CD14-positive monocyte (primary cell): ENCODE measurements at regions not wholly inside any gene's neighbourhood (a gene's known extent, or its start where the extent isn't known, plus 50 kb on each side); places are given as distances from the start of the nearest gene placed in this dataset.

Source experiments
- DNase-seq, 3 donors: peaks; one replicate each; pipeline ENCODE4 v3.0.0-alpha.2; 2011 to 2022
- H2AFZ ChIP-seq: 2 replicates; pipeline ENCODE4 v1.6.0; 2012; ENCODE audit warnings: mild to moderate bottlenecking, low read depth, low read length, inconsistent platforms; ENCODE audit not compliant: insufficient read depth, poor library complexity, severe bottlenecking
- H3K27ac ChIP-seq, 2 donors: 1 replicate in 1 of 2; 2 replicates in 1 of 2; pipeline ENCODE4 v1.5.1; 2012 to 2013; ENCODE audit warnings: low read length in 2 of 2, control low read depth in 1 of 2, inconsistent platforms in 1 of 2, low read depth in 1 of 2, mild to moderate bottlenecking in 1 of 2
- H3K27me3 ChIP-seq, 2 donors: one replicate each; pipeline versions ENCODE4 v1.6.0 to v1.6.1; 2011 to 2013; ENCODE audit warnings: low read length in 2 of 2; ENCODE audit not compliant: control insufficient read depth in 2 of 2, insufficient read depth in 2 of 2
- H3K36me3 ChIP-seq, 2 donors: replicated peaks in 1 of 2; 1 replicate in 1 of 2; 2 replicates in 1 of 2; pipeline versions ENCODE4 v1.5.1 to v1.6.1; 2012 to 2013; ENCODE audit warnings: low read length in 2 of 2, control low read depth in 1 of 2, inconsistent platforms in 1 of 2, mild to moderate bottlenecking in 1 of 2; ENCODE audit not compliant: insufficient read depth in 2 of 2, control insufficient read depth in 1 of 2
- H3K4me1 ChIP-seq, 2 donors: 1 replicate in 1 of 2; 2 replicates in 1 of 2; pipeline versions ENCODE4 v1.5.1 to v1.6.1; 2012 to 2013; ENCODE audit warnings: low read length in 2 of 2, control low read depth in 1 of 2, inconsistent platforms in 1 of 2, mild to moderate bottlenecking in 1 of 2, moderate library complexity in 1 of 2; ENCODE audit not compliant: insufficient read depth in 2 of 2, control insufficient read depth in 1 of 2
- H3K4me2 ChIP-seq: replicated peaks from 2 replicates; pipeline ENCODE3; 2012; ENCODE audit warnings: low read length, moderate library complexity, mild to moderate bottlenecking; ENCODE audit not compliant: poor library complexity, severe bottlenecking; ENCODE audit errors: extremely low read depth
- H3K4me3 ChIP-seq, 3 experiments: fragments of 200-600 bp in 1 of 3; sonication (generic) in 1 of 3; replicated peaks in 1 of 3; 1 replicate in 2 of 3; 2 replicates in 1 of 3; pipeline ENCODE4 v1.5.1; 2011 to 2013; ENCODE audit warnings: low read length in 3 of 3, mild to moderate bottlenecking in 3 of 3, control low read depth in 2 of 3, low read depth in 2 of 3, inconsistent platforms in 1 of 3, moderate library complexity in 1 of 3
- H3K79me2 ChIP-seq: 2 replicates; pipeline ENCODE4 v1.6.0; 2012; ENCODE audit warnings: mild to moderate bottlenecking, control low read depth, inconsistent platforms, low read length, moderate library complexity; ENCODE audit not compliant: insufficient read depth
- H3K9ac ChIP-seq: 2 replicates; pipeline ENCODE4 v1.6.0; 2017; ENCODE audit warnings: low read length, mild to moderate bottlenecking; ENCODE audit not compliant: insufficient read depth, poor library complexity, severe bottlenecking
- H3K9me3 ChIP-seq, 2 donors: replicated peaks in 1 of 2; 1 replicate in 1 of 2; 2 replicates in 1 of 2; pipeline versions ENCODE4 v1.5.1 to v1.6.1; 2012 to 2013; ENCODE audit warnings: low read length in 2 of 2, control low read depth in 1 of 2; ENCODE audit not compliant: control insufficient read depth in 1 of 2, insufficient read depth in 1 of 2
- H4K20me1 ChIP-seq: 2 replicates; pipeline ENCODE4 v1.6.0; 2012; ENCODE audit warnings: mild to moderate bottlenecking, low read length, control low read depth, moderate library complexity; ENCODE audit not compliant: insufficient read depth
- H3K27ac Mint-ChIP-seq, 7 donors: one replicate each; pipeline ENCODE4 v1.8.0; 2020; ENCODE audit warnings: mild to moderate bottlenecking in 7 of 7, mixed read lengths in 7 of 7, moderate library complexity in 6 of 7, inconsistent platforms in 2 of 7
- H3K27me3 Mint-ChIP-seq, 3 donors: one replicate each; pipeline ENCODE4 v1.8.0; 2021 to 2022; ENCODE audit warnings: low read depth in 3 of 3, mild to moderate bottlenecking in 3 of 3, mixed read lengths in 3 of 3, moderate library complexity in 3 of 3, inconsistent platforms in 1 of 3
- H3K36me3 Mint-ChIP-seq, 2 donors: one replicate each; pipeline ENCODE4 v1.8.0; 2020; ENCODE audit warnings: mixed read lengths in 2 of 2, inconsistent platforms in 1 of 2, mild to moderate bottlenecking in 1 of 2
- H3K4me1 Mint-ChIP-seq: one replicate; pipeline ENCODE4 v1.8.0; 2020; ENCODE audit warnings: mild to moderate bottlenecking, mixed read lengths
- H3K4me3 Mint-ChIP-seq, 2 donors: one replicate each; pipeline ENCODE4 v1.8.0; 2020; ENCODE audit warnings: mild to moderate bottlenecking in 2 of 2, mixed read lengths in 2 of 2, moderate library complexity in 1 of 2
- H3K9me3 Mint-ChIP-seq, 7 donors: one replicate each; pipeline ENCODE4 v1.8.0; 2020 to 2022; ENCODE audit warnings: mixed read lengths in 7 of 7, mild to moderate bottlenecking in 6 of 7, moderate library complexity in 6 of 7, inconsistent platforms in 2 of 7
- WGBS: methylation state at CpG from one replicate; pipeline ENCODE4 v1.1.5; 2013; ENCODE audit warnings: missing lambda C conversion rate; ENCODE audit not compliant: insufficient coverage; 5-methylcytosine and 5-hydroxymethylcytosine counted together
- intact Hi-C, 2 donors: fragments of 100-400 bp; cut with micrococcal nuclease; formaldehyde crosslinking; loops; one replicate each; pipeline versions ENCODE4 v1.15.0 to v1.15.1; 2023
- TF ChIP-seq, protein P1 (sequence below): fragments of 200-600 bp; IDR thresholded peaks from one replicate; pipeline ENCODE4 v1.8.0; 2022; ENCODE audit warnings: antibody characterized with exemption, mild to moderate bottlenecking

DNA sequence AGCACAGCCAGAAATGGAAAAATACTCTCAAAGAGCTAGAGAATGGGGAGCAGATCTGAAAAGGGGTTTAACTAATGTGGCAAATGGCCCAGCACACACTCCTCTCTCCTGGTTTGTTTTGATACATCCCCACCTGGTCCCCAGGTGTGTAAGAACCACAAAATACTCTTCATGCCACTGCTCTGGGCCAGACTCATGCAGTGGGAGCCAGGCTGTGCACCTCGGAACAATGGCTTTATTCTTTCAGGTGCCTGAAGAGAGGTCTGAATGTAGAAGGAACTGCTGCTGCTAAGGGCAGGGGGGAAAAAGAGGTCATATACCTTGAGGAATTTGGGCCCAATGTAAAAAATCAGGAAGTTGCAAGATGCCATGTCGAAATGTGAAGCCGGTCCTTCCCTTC, 123.9 kb upstream of the ADAMTSL1 start:
- H3K27me3 ChIP-seq = no peaks in the 10 kb centered on the region
- WGBS = 72% methylated on average over 2 of the region's 3 CpGs
- TF ChIP-seq, protein P1, sequence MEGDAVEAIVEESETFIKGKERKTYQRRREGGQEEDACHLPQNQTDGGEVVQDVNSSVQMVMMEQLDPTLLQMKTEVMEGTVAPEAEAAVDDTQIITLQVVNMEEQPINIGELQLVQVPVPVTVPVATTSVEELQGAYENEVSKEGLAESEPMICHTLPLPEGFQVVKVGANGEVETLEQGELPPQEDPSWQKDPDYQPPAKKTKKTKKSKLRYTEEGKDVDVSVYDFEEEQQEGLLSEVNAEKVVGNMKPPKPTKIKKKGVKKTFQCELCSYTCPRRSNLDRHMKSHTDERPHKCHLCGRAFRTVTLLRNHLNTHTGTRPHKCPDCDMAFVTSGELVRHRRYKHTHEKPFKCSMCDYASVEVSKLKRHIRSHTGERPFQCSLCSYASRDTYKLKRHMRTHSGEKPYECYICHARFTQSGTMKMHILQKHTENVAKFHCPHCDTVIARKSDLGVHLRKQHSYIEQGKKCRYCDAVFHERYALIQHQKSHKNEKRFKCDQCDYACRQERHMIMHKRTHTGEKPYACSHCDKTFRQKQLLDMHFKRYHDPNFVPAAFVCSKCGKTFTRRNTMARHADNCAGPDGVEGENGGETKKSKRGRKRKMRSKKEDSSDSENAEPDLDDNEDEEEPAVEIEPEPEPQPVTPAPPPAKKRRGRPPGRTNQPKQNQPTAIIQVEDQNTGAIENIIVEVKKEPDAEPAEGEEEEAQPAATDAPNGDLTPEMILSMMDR = no peak
- H3K4me3 ChIP-seq = no peak overlapping the region
- H3K4me1 Mint-ChIP-seq = no peaks in the 10 kb centered on the region
- no peak overlapping the region for H3K4me2 ChIP-seq
- H2AFZ ChIP-seq = no peak overlapping the region
- H3K79me2 ChIP-seq = no peaks in the 10 kb centered on the region
- no peak for DNase-seq
- intact Hi-C loops = no loop called here
- no peaks in the 10 kb centered on the region for H4K20me1 ChIP-seq
- H3K4me3 Mint-ChIP-seq = no peak overlapping the region
- H3K36me3 ChIP-seq = no peaks in the 10 kb centered on the region
- H3K27ac Mint-ChIP-seq = no peak overlapping the region
- no peaks in the 10 kb centered on the region for H3K27me3 Mint-ChIP-seq
- no peak overlapping the region for H3K27ac ChIP-seq
- no peaks in the 10 kb centered on the region for H3K36me3 Mint-ChIP-seq
- no peaks in the 10 kb centered on the region for H3K9me3 ChIP-seq
- no peaks in the 10 kb centered on the region for H3K4me1 ChIP-seq
- no peak overlapping the region for H3K9ac ChIP-seq
- H3K9me3 Mint-ChIP-seq = peaks cover 0 to 2% (median 0%) of the 10 kb centered on the region in 7 donors

DNA sequence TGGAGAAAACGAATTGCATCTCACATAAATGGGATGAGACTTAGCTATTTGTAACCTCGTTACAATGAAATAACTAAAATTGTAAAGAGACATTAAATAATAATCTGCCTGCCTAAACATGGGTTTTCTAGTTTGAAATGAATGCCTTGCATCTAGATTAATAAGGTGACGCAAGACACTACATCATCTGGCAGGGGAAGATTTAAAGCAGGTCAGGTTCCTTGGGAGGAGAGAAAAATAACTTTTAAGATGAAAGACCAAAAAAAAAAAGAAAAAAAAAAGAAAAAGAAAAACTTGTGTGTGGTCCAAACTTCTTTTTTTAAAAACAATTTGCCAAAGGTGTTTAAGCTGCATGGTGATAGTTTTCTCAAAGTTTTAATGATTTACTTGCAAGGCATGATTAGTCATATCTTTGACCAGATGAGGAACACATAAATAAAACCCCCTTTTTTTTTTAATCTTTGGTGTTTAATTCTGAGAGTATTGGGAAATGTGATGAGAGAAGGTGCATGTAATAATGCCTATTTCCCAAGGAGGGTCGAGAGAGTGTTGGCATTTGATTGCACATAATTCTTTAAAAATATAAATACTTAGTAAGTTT, 122.9 kb upstream of the ADAMTSL1 start:
- Histone ChIP-seq H4K20me1 (no peaks in the 10 kb centered on the region), H3K4me2 (no peak overlapping the region), H3K9ac (no peak overlapping the region), H3K4me3 (no peak overlapping the region), H3K27me3 (no peaks in the 10 kb centered on the region), H3K9me3 (no peaks in the 10 kb centered on the region), H3K79me2 (no peaks in the 10 kb centered on the region), H2AFZ (no peak overlapping the region), H3K36me3 (no peaks in the 10 kb centered on the region), H3K4me1 (no peaks in the 10 kb centered on the region), H3K27ac (no peak overlapping the region)
- H3K27ac Mint-ChIP-seq = no peak overlapping the region
- no peaks in the 10 kb centered on the region for H3K36me3 Mint-ChIP-seq
- no peaks in the 10 kb centered on the region for H3K27me3 Mint-ChIP-seq
- DNase-seq = no peak
- WGBS = 100% methylated on average over 1 of the region's 4 CpGs
- intact Hi-C loops = no loop called here
- peaks cover 0 to 2% (median 0%) of the 10 kb centered on the region in 7 donors for H3K9me3 Mint-ChIP-seq
- TF ChIP-seq, protein P1 = no peak
- H3K4me1 Mint-ChIP-seq = no peaks in the 10 kb centered on the region
- no peak overlapping the region for H3K4me3 Mint-ChIP-seq
